HEK293 (cell line): ENCODE measurements at regions not wholly inside any gene's neighbourhood (a gene's known extent, or its start where the extent isn't known, plus 50 kb on each side); places are given as distances from the start of the nearest gene placed in this dataset.

Source experiments
- CTCF ChIA-PET: fragments of 350-600 bp; formaldehyde crosslinking; extraction: SDS; loops from one replicate; lab custom pipeline; 2021; ENCODE audit warnings: antibody characterized with exemption; lab: Yijun Ruan, JAX
- POLR2A ChIA-PET: fragments of 300-600 bp; formaldehyde crosslinking; extraction: SDS; loops from one replicate; lab custom pipeline; 2020; ENCODE audit warnings: antibody characterized with exemption, inconsistent platforms; lab: Yijun Ruan, JAX
- H3K27ac ChIP-seq: fragments of 200-500 bp; sonication (Bioruptor generic); 2 replicates; pipeline ENCODE4 v1.5.1; 2014; ENCODE audit warnings: low read depth, low read length, control low read depth, inconsistent platforms; ENCODE audit errors: extremely low read depth
- H3K36me3 ChIP-seq, 2 experiments: fragments of 200-500 bp in 1 of 2; sonication (Bioruptor generic) in 1 of 2; 1 replicate in 1 of 2; 2 replicates in 1 of 2; pipeline ENCODE4 v1.5.1; 2014 to 2017; ENCODE audit warnings: inconsistent platforms in 2 of 2, low read length in 2 of 2; ENCODE audit not compliant: control insufficient read depth in 2 of 2, insufficient read depth in 1 of 2
- H3K4me1 ChIP-seq: fragments of 200-500 bp; sonication (Bioruptor generic); 2 replicates; pipeline ENCODE4 v1.5.1; 2014; ENCODE audit warnings: mild to moderate bottlenecking, low read length, inconsistent platforms; ENCODE audit not compliant: control insufficient read depth, insufficient read depth
- H3K4me3 ChIP-seq: 2 replicates; pipeline ENCODE4 v1.5.1; 2011; ENCODE audit warnings: low read depth, mild to moderate bottlenecking, control low read depth, low read length, moderate library complexity
- H3K9me3 ChIP-seq: fragments of 200-500 bp; sonication (Bioruptor generic); 2 replicates; pipeline ENCODE4 v1.5.1; 2014; ENCODE audit warnings: low read depth, low read length, inconsistent platforms; ENCODE audit not compliant: control insufficient read depth, insufficient read depth
- HIC1 ChIP-seq: fragments of 450-650 bp; formaldehyde crosslinking; IDR thresholded peaks from 2 replicates; pipeline ENCODE4 v1.5.1; 2016; ENCODE audit warnings: missing biosample characterization, missing genetic modification characterization
- IKZF3 ChIP-seq: fragments of 450-650 bp; IDR thresholded peaks from 2 replicates; pipeline ENCODE4 v1.5.0; 2018; ENCODE audit warnings: missing biosample characterization, mild to moderate bottlenecking, missing genetic modification characterization, moderate library complexity
- MEIS1 ChIP-seq: sonication (generic); formaldehyde crosslinking; IDR thresholded peaks from 2 replicates; pipeline ENCODE4 v1.8.1; 2022; ENCODE audit warnings: missing genetic modification reagents, mild to moderate bottlenecking, borderline replicate concordance
- PRDM1 ChIP-seq: fragments of 450-650 bp; formaldehyde crosslinking; IDR thresholded peaks from 2 replicates; pipeline ENCODE4; 2016; ENCODE audit warnings: missing biosample characterization, missing genetic modification characterization
- PRDM4 ChIP-seq: fragments of 450-650 bp; formaldehyde crosslinking; IDR thresholded peaks from 2 replicates; pipeline ENCODE4 v1.5.1; 2017; ENCODE audit warnings: missing biosample characterization, missing genetic modification characterization
- SETDB1 ChIP-seq: IDR thresholded peaks from one replicate; pipeline ENCODE4 v1.6.1; 2017; ENCODE audit warnings: mild to moderate bottlenecking, low read length, moderate library complexity, mixed read lengths; ENCODE audit not compliant: insufficient read length
- SP3 ChIP-seq: fragments of 450-650 bp; formaldehyde crosslinking; IDR thresholded peaks from 2 replicates; pipeline ENCODE4 v1.5.1; 2016; ENCODE audit warnings: missing biosample characterization, missing genetic modification characterization
- ZFHX2 ChIP-seq: fragments of 450-650 bp; formaldehyde crosslinking; conservative IDR thresholded peaks from 2 replicates; pipeline ENCODE4 v1.5.1; 2016; ENCODE audit warnings: missing biosample characterization, missing genetic modification characterization
- ZNF112 ChIP-seq: fragments of 450-650 bp; formaldehyde crosslinking; IDR thresholded peaks from 2 replicates; pipeline ENCODE4 v1.5.0; 2017; ENCODE audit warnings: missing biosample characterization, missing genetic modification characterization
- ZNF48 ChIP-seq: fragments of 450-650 bp; formaldehyde crosslinking; IDR thresholded peaks from 2 replicates; pipeline ENCODE4 v1.5.1; 2016; ENCODE audit warnings: missing biosample characterization, missing genetic modification characterization
- ZNF558 ChIP-seq: fragments of 450-650 bp; formaldehyde crosslinking; IDR thresholded peaks from 2 replicates; pipeline ENCODE4 v1.5.1; 2016; ENCODE audit warnings: missing biosample characterization, missing genetic modification characterization
- ZNF610 ChIP-seq: fragments of 450-650 bp; formaldehyde crosslinking; IDR thresholded peaks from 2 replicates; pipeline ENCODE4 v1.5.1; 2016; ENCODE audit warnings: missing biosample characterization, missing genetic modification characterization, borderline replicate concordance
- ZNF624 ChIP-seq: fragments of 450-650 bp; formaldehyde crosslinking; IDR thresholded peaks from 2 replicates; pipeline ENCODE4 v1.5.1; 2017; ENCODE audit warnings: missing biosample characterization, missing genetic modification characterization
- ZNF654 ChIP-seq: fragments of 450-650 bp; formaldehyde crosslinking; IDR thresholded peaks from 2 replicates; pipeline ENCODE4 v1.5.1; 2016; ENCODE audit warnings: low read depth, missing biosample characterization, missing genetic modification characterization
- ZNF704 ChIP-seq: fragments of 450-650 bp; formaldehyde crosslinking; IDR thresholded peaks from 2 replicates; pipeline ENCODE4 v1.5.1; 2016; ENCODE audit warnings: missing biosample characterization, missing genetic modification characterization
- ZNF76 ChIP-seq: fragments of 450-650 bp; formaldehyde crosslinking; IDR thresholded peaks from 2 replicates; pipeline ENCODE4; 2016; ENCODE audit warnings: low read depth, missing biosample characterization, missing genetic modification characterization, borderline replicate concordance
- ZXDB ChIP-seq: fragments of 450-650 bp; formaldehyde crosslinking; IDR thresholded peaks from 2 replicates; pipeline ENCODE4 v1.5.1; 2016; ENCODE audit warnings: missing biosample characterization, missing genetic modification characterization
- TF ChIP-seq, protein P1 (sequence below): fragments of 450-650 bp; formaldehyde crosslinking; IDR thresholded peaks from 2 replicates; pipeline ENCODE4 v1.5.1; 2016; ENCODE audit warnings: missing biosample characterization, missing genetic modification characterization, borderline replicate concordance
- TF ChIP-seq, protein P2 (sequence below): fragments of 450-650 bp; formaldehyde crosslinking; IDR thresholded peaks from 2 replicates; pipeline ENCODE4 v1.5.1; 2016; ENCODE audit warnings: missing biosample characterization, missing genetic modification characterization
- TF ChIP-seq, protein P3 (sequence below): fragments of 450-650 bp; formaldehyde crosslinking; IDR thresholded peaks from 2 replicates; pipeline ENCODE4 v1.5.1; 2017; ENCODE audit warnings: missing biosample characterization, missing genetic modification characterization
- TF ChIP-seq, protein P4 (sequence below): fragments of 450-650 bp; formaldehyde crosslinking; IDR thresholded peaks from 2 replicates; pipeline ENCODE4 v1.5.0; 2017; ENCODE audit warnings: missing biosample characterization, missing genetic modification characterization, borderline replicate concordance

GRCh38 chr7:124647630-124648306 is 117.8 kb downstream of the GPR37 start (continued):
- TF ChIP-seq ZNF624 (tag by site-specific recombination): no peak
- no peak for TF ChIP-seq ZNF112 (tag by site-specific recombination)
- TF ChIP-seq ZNF76 (tag by site-specific recombination): no peak
- no peak for TF ChIP-seq MEIS1 (CRISPR knock-in tag)

- ChIA-PET CTCF (no interaction called here), POLR2A (no interaction called here)
- Histone ChIP-seq H3K4me3 (no peak overlapping the region), H3K4me1 (no peaks in the 10 kb centered on the region), H3K36me3 (no peaks in the 10 kb centered on the region)
- TF ChIP-seq, protein P1, sequence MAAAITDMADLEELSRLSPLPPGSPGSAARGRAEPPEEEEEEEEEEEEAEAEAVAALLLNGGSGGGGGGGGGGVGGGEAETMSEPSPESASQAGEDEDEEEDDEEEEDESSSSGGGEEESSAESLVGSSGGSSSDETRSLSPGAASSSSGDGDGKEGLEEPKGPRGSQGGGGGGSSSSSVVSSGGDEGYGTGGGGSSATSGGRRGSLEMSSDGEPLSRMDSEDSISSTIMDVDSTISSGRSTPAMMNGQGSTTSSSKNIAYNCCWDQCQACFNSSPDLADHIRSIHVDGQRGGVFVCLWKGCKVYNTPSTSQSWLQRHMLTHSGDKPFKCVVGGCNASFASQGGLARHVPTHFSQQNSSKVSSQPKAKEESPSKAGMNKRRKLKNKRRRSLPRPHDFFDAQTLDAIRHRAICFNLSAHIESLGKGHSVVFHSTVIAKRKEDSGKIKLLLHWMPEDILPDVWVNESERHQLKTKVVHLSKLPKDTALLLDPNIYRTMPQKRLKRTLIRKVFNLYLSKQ (tag by site-specific recombination): no peak
- TF ChIP-seq ZNF558 (tag by site-specific recombination) (no peak), PRDM4 (tag by site-specific recombination) (no peak), ZNF654 (tag by site-specific recombination) (no peak), ZNF610 (tag by site-specific recombination) (no peak), ZNF48 (tag by site-specific recombination) (no peak), MEIS1 (CRISPR knock-in tag) (no peak), HIC1 (tag by site-specific recombination) (no peak), ZFHX2 (tag by site-specific recombination) (no peak), IKZF3 (no peak), ZXDB (tag by site-specific recombination) (no peak), SP3 (tag by site-specific recombination) (no peak), SETDB1 (no peak), ZNF704 (no peak), PRDM1 (no peak)
- TF ChIP-seq, protein P2, sequence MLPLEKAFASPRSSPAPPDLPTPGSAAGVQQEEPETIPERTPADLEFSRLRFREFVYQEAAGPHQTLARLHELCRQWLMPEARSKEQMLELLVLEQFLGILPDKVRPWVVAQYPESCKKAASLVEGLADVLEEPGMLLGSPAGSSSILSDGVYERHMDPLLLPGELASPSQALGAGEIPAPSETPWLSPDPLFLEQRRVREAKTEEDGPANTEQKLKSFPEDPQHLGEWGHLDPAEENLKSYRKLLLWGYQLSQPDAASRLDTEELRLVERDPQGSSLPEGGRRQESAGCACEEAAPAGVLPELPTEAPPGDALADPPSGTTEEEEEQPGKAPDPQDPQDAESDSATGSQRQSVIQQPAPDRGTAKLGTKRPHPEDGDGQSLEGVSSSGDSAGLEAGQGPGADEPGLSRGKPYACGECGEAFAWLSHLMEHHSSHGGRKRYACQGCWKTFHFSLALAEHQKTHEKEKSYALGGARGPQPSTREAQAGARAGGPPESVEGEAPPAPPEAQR (tag by site-specific recombination): no peak
- TF ChIP-seq, protein P3, sequence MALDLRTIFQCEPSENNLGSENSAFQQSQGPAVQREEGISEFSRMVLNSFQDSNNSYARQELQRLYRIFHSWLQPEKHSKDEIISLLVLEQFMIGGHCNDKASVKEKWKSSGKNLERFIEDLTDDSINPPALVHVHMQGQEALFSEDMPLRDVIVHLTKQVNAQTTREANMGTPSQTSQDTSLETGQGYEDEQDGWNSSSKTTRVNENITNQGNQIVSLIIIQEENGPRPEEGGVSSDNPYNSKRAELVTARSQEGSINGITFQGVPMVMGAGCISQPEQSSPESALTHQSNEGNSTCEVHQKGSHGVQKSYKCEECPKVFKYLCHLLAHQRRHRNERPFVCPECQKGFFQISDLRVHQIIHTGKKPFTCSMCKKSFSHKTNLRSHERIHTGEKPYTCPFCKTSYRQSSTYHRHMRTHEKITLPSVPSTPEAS (tag by site-specific recombination): no peak
- TF ChIP-seq, protein P4, sequence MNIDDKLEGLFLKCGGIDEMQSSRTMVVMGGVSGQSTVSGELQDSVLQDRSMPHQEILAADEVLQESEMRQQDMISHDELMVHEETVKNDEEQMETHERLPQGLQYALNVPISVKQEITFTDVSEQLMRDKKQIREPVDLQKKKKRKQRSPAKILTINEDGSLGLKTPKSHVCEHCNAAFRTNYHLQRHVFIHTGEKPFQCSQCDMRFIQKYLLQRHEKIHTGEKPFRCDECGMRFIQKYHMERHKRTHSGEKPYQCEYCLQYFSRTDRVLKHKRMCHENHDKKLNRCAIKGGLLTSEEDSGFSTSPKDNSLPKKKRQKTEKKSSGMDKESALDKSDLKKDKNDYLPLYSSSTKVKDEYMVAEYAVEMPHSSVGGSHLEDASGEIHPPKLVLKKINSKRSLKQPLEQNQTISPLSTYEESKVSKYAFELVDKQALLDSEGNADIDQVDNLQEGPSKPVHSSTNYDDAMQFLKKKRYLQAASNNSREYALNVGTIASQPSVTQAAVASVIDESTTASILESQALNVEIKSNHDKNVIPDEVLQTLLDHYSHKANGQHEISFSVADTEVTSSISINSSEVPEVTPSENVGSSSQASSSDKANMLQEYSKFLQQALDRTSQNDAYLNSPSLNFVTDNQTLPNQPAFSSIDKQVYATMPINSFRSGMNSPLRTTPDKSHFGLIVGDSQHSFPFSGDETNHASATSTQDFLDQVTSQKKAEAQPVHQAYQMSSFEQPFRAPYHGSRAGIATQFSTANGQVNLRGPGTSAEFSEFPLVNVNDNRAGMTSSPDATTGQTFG (tag by site-specific recombination): no peak
- TF ChIP-seq, all 188 proteins: peak for 0
- Histone ChIP-seq H3K9me3 (no peaks in the 10 kb centered on the region), H3K27ac (no peak overlapping the region)
These were observed 119.9 kb downstream of the GPR37 start for GRCh38 chr7:124645704-124646103.
